HL-60 (cell line): ENCODE measurements at regions not wholly inside any gene's neighbourhood (a gene's known extent, or its start where the extent isn't known, plus 50 kb on each side); places are given as distances from the start of the nearest gene placed in this dataset.

Source experiments
- DNase-seq, 2 experiments: peaks; one replicate each; pipeline ENCODE4 v3.0.0-alpha.2; 2010 to 2020; ENCODE audit warnings: low read depth in 1 of 2, low spot score in 1 of 2
- H3K27ac ChIP-seq: fragments of 250-450 bp; sonication (Bioruptor Pico); replicated peaks from 2 replicates; pipeline ENCODE4 v1.5.1; 2020; ENCODE audit warnings: mild to moderate bottlenecking, moderate library complexity
- H3K27me3 ChIP-seq: fragments of 250-450 bp; sonication (Bioruptor Pico); 2 replicates; pipeline ENCODE4 v1.5.1; 2021; ENCODE audit warnings: mild to moderate bottlenecking, moderate library complexity; ENCODE audit not compliant: insufficient read depth, poor library complexity, severe bottlenecking
- H3K4me3 ChIP-seq: replicated peaks from 2 replicates; pipeline ENCODE4 v1.5.1; 2011; ENCODE audit warnings: mild to moderate bottlenecking, control low read depth, low read length; ENCODE audit not compliant: insufficient read depth
- CTCF ChIP-seq: IDR thresholded peaks from one replicate; pipeline ENCODE4 v1.5.1; 2011; ENCODE audit warnings: low read length, control low read depth, inconsistent platforms; ENCODE audit not compliant: insufficient read depth
- GABPA ChIP-seq: IDR thresholded peaks from 2 replicates; pipeline ENCODE4 v1.6.1; 2012; ENCODE audit warnings: low read depth
- POLR2AphosphoS5 ChIP-seq: IDR thresholded peaks from 2 replicates; pipeline ENCODE4 v1.6.1; 2012; ENCODE audit warnings: low read depth
- REST ChIP-seq: IDR thresholded peaks from 2 replicates; pipeline ENCODE4 v1.6.1; 2012; ENCODE audit warnings: low read depth; ENCODE audit not compliant: insufficient replicate concordance
- SPI1 ChIP-seq: IDR thresholded peaks from 2 replicates; pipeline ENCODE4 v1.6.1; 2012; ENCODE audit warnings: low read depth, mild to moderate bottlenecking, borderline replicate concordance

GRCh38 chr9:1294641-1295258 is 244.6 kb downstream of the DMRT2 start:
- TF ChIP-seq CTCF (no peak), GABPA (no peak), POLR2AphosphoS5 (no peak), REST (no peak), SPI1 (no peak)
- no peak overlapping the region for H3K4me3 ChIP-seq
- DNase-seq: no peak
- H3K27me3 ChIP-seq: no peaks in the 10 kb centered on the region
- no peak overlapping the region for H3K27ac ChIP-seq

GRCh38 chr9:1296331-1296730 is 246.2 kb downstream of the DMRT2 start:
- TF ChIP-seq POLR2AphosphoS5 (no peak), SPI1 (no peak), CTCF (no peak), REST (no peak), GABPA (no peak)
- Histone ChIP-seq H3K27ac (no peak overlapping the region), H3K27me3 (no peaks in the 10 kb centered on the region), H3K4me3 (no peak overlapping the region)
- DNase-seq: no peak

GRCh38 chr9:1298046-1298445 is 247.9 kb downstream of the DMRT2 start:
- no peak for DNase-seq
- no peak overlapping the region for H3K4me3 ChIP-seq
- no peaks in the 10 kb centered on the region for H3K27me3 ChIP-seq
- H3K27ac ChIP-seq: no peak overlapping the region
- no peak for TF ChIP-seq CTCF
- TF ChIP-seq GABPA: no peak
- no peak for TF ChIP-seq POLR2AphosphoS5
- TF ChIP-seq REST: no peak
- TF ChIP-seq SPI1: no peak
